HCT116 (cell line): ENCODE measurements at regions not wholly inside any gene's neighbourhood (a gene's known extent, or its start where the extent isn't known, plus 50 kb on each side); places are given as distances from the start of the nearest gene placed in this dataset.

Experiments
- POLR2A ChIP-seq: IDR thresholded peaks from 2 replicates; pipeline ENCODE4 v1.7.0; 2011; ENCODE audit warnings: borderline replicate concordance; ENCODE audit not compliant: insufficient read depth, insufficient read length; ENCODE audit errors: extremely low read depth
- SRF ChIP-seq: IDR thresholded peaks from 2 replicates; pipeline ENCODE4 v1.6.1; 2012; ENCODE audit warnings: low read depth
- TF ChIP-seq, protein P1 (sequence below): IDR thresholded peaks from 2 replicates; pipeline ENCODE4 v1.6.1; 2012; ENCODE audit warnings: low read depth

DNA sequence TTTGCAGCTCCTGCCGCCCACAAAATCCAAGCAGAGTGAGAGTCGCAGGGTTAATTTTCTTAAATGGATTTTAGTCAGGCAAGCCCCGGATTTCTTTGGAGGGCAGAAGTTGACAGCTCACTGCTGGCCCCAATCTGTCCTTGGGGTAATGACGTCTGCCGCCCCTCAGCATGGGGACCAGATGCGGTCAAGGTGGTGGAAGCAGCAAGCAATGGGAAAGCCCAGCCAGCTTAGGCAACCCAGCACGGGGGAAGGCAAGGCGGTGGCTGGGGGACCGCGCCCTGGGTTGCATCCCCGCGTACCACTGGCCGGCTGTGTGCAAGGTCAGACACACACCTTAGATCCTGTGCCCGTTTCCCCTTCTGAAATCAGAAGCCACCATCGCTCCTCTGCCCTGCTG is 321.7 kb downstream of the C16orf95 start:
- no peak for TF ChIP-seq SRF
- TF ChIP-seq, protein P1, sequence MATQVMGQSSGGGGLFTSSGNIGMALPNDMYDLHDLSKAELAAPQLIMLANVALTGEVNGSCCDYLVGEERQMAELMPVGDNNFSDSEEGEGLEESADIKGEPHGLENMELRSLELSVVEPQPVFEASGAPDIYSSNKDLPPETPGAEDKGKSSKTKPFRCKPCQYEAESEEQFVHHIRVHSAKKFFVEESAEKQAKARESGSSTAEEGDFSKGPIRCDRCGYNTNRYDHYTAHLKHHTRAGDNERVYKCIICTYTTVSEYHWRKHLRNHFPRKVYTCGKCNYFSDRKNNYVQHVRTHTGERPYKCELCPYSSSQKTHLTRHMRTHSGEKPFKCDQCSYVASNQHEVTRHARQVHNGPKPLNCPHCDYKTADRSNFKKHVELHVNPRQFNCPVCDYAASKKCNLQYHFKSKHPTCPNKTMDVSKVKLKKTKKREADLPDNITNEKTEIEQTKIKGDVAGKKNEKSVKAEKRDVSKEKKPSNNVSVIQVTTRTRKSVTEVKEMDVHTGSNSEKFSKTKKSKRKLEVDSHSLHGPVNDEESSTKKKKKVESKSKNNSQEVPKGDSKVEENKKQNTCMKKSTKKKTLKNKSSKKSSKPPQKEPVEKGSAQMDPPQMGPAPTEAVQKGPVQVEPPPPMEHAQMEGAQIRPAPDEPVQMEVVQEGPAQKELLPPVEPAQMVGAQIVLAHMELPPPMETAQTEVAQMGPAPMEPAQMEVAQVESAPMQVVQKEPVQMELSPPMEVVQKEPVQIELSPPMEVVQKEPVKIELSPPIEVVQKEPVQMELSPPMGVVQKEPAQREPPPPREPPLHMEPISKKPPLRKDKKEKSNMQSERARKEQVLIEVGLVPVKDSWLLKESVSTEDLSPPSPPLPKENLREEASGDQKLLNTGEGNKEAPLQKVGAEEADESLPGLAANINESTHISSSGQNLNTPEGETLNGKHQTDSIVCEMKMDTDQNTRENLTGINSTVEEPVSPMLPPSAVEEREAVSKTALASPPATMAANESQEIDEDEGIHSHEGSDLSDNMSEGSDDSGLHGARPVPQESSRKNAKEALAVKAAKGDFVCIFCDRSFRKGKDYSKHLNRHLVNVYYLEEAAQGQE, result no peak
- TF ChIP-seq POLR2A, result no peak
